CD4-positive, alpha-beta memory T cell (primary cell): ENCODE measurements at regions not wholly inside any gene's neighbourhood (a gene's known extent, or its start where the extent isn't known, plus 50 kb on each side); places are given as distances from the start of the nearest gene placed in this dataset.

ENCODE experiments used
- CTCF ChIA-PET: fragments of 350-600 bp; sonication (Branson Sonifier 250); formaldehyde crosslinking; loops from one replicate; lab custom pipeline; 2021; ENCODE audit warnings: inconsistent platforms; ENCODE audit not compliant: partially characterized antibody; lab: Charles Lee
- POLR2A ChIA-PET: fragments of 350-600 bp; sonication (Branson Sonifier 250); formaldehyde crosslinking; loops from one replicate; lab custom pipeline; 2021; ENCODE audit not compliant: partially characterized antibody; lab: Charles Lee
- DNase-seq, 5 donors: peaks; one replicate each; pipeline versions ENCODE4 v3.0.0 to v3.0.0-alpha.2; 2020 to 2022; ENCODE audit warnings: mixed read lengths in 1 of 5
- H3K27ac ChIP-seq: one replicate; pipeline ENCODE4 v1.7.0; 2013; ENCODE audit warnings: low read depth, low read length
- H3K27me3 ChIP-seq: 2 replicates; pipeline ENCODE4 v1.7.0; 2013; ENCODE audit warnings: mild to moderate bottlenecking, low read length, moderate library complexity; ENCODE audit not compliant: insufficient read depth
- H3K36me3 ChIP-seq: 2 replicates; pipeline ENCODE4 v1.7.0; 2013; ENCODE audit warnings: mild to moderate bottlenecking, low read length, moderate library complexity; ENCODE audit not compliant: insufficient read depth
- H3K4me1 ChIP-seq: 2 replicates; pipeline ENCODE4 v1.7.0; 2013; ENCODE audit warnings: mild to moderate bottlenecking, low read length, moderate library complexity; ENCODE audit not compliant: insufficient read depth
- H3K4me3 ChIP-seq, 2 donors: one replicate each; pipeline ENCODE4 v1.7.0; 2013; ENCODE audit warnings: low read length in 2 of 2, mild to moderate bottlenecking in 1 of 2
- H3K9me3 ChIP-seq, 2 donors: one replicate each; pipeline ENCODE4 v1.7.0; 2013; ENCODE audit warnings: low read length in 2 of 2, control low read depth in 1 of 2; ENCODE audit not compliant: control insufficient read depth in 1 of 2
- H3K27ac Mint-ChIP-seq, 7 donors: one replicate each; pipeline ENCODE4 v1.8.0; 2020 to 2021; ENCODE audit warnings: mixed read lengths in 7 of 7, mild to moderate bottlenecking in 6 of 7, inconsistent platforms in 3 of 7, moderate library complexity in 3 of 7
- H3K27me3 Mint-ChIP-seq, 2 donors: one replicate each; pipeline ENCODE4 v1.8.0; 2020 to 2021; ENCODE audit warnings: mixed read lengths in 2 of 2
- H3K36me3 Mint-ChIP-seq, 2 donors: one replicate each; pipeline ENCODE4 v1.8.0; 2020 to 2021; ENCODE audit warnings: mixed read lengths in 2 of 2, inconsistent platforms in 1 of 2, mild to moderate bottlenecking in 1 of 2
- H3K4me1 Mint-ChIP-seq, 4 donors: one replicate each; pipeline ENCODE4 v1.8.0; 2020 to 2021; ENCODE audit warnings: mixed read lengths in 4 of 4, mild to moderate bottlenecking in 1 of 4
- H3K4me3 Mint-ChIP-seq, 8 donors: one replicate each; pipeline ENCODE4 v1.8.0; 2020 to 2021; ENCODE audit warnings: mixed read lengths in 8 of 8, mild to moderate bottlenecking in 7 of 8, moderate library complexity in 6 of 8, inconsistent platforms in 3 of 8
- H3K9me3 Mint-ChIP-seq, 8 donors: one replicate each; pipeline ENCODE4 v1.8.0; 2020 to 2021; ENCODE audit warnings: mixed read lengths in 8 of 8, mild to moderate bottlenecking in 5 of 8, inconsistent platforms in 3 of 8, moderate library complexity in 1 of 8
- intact Hi-C: fragments of 100-400 bp; cut with micrococcal nuclease; formaldehyde crosslinking; loops from one replicate; pipeline ENCODE4 v1.15.1; 2023

DNA sequence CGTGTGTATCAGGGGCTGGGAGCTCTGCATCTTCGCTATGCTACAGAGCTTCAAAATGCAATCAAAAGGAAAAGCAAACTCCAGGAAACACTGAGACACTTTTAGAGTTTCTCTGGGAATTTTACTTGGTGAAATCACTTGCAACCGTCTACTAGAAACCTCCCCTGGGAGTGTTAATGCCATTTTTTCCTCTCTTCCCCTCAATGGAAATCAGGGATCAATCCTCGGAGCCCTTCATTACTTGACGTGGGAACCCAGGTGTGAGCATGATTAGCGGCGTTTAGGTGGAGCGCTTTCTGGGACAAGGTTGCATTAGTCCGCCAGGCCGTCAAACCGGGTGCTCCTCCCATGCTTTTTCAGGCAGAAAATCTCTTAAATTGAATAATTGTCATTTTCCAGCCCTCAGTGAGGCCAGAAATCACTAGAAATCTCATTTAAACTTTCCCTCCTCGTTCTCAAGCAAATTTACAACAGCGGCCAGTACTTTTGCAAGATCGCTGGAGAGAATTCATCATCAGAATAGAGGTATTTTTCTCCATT lies 191.3 kb downstream of the IRX1 start:
- no peaks in the 10 kb centered on the region for H3K36me3 ChIP-seq
- no peak overlapping the region for H3K27ac Mint-ChIP-seq

DNA sequence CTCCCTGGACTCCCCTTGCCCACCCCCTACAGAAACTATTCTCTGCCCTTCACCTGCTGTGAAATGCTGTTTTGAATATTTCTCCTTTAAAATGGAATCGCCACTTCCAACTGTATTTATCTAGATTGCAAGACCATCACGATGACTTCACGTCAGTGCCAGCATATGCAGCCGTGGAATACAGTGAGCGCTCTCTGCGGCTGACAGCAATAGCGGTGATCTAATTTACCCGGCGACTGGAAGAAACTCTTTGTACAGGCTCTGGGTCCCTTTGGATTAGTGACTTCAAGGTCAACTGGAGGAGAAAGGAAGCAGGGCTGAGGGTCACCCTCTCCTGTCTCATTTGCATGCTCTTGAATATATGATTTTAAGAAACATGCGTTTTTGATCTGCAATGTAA lies 192.0 kb downstream of the IRX1 start:
- Histone ChIP-seq H3K27me3 (no peaks in the 10 kb centered on the region), H3K4me3 (no peak overlapping the region), H3K27ac (no peak overlapping the region), H3K9me3 (peaks cover 0 to 10% of the 10 kb centered on the region in 2 donors), H3K36me3 (no peaks in the 10 kb centered on the region), H3K4me1 (no peaks in the 10 kb centered on the region)
- no peaks in the 10 kb centered on the region for H3K36me3 Mint-ChIP-seq
- H3K9me3 Mint-ChIP-seq: peaks cover 3 to 19% (median 8%) of the 10 kb centered on the region in 8 donors
- no peak overlapping the region for H3K27ac Mint-ChIP-seq
- ChIA-PET POLR2A (no interaction called here), CTCF (no interaction called here)
- no peaks in the 10 kb centered on the region for H3K4me1 Mint-ChIP-seq
- DNase-seq: no peak
- H3K27me3 Mint-ChIP-seq: no peaks in the 10 kb centered on the region
- intact Hi-C loops: no loop called here
- no peak overlapping the region for H3K4me3 Mint-ChIP-seq

More for the DNA sequence above, 191.3 kb downstream of the IRX1 start:
- no peaks in the 10 kb centered on the region for H3K36me3 Mint-ChIP-seq
- peaks cover 5 to 22% (median 10%) of the 10 kb centered on the region in 8 donors for H3K9me3 Mint-ChIP-seq
- Histone ChIP-seq H3K9me3 (peaks cover 0 to 10% of the 10 kb centered on the region in 2 donors), H3K4me1 (no peaks in the 10 kb centered on the region), H3K27me3 (no peaks in the 10 kb centered on the region), H3K4me3 (no peak overlapping the region), H3K27ac (no peak overlapping the region)
- POLR2A ChIA-PET: no interaction called here
- DNase-seq: no peak
- intact Hi-C loops: no loop called here
- no peaks in the 10 kb centered on the region for H3K27me3 Mint-ChIP-seq
- H3K4me3 Mint-ChIP-seq: no peak overlapping the region
- H3K4me1 Mint-ChIP-seq: no peaks in the 10 kb centered on the region
- CTCF ChIA-PET: no interaction called here

DNA sequence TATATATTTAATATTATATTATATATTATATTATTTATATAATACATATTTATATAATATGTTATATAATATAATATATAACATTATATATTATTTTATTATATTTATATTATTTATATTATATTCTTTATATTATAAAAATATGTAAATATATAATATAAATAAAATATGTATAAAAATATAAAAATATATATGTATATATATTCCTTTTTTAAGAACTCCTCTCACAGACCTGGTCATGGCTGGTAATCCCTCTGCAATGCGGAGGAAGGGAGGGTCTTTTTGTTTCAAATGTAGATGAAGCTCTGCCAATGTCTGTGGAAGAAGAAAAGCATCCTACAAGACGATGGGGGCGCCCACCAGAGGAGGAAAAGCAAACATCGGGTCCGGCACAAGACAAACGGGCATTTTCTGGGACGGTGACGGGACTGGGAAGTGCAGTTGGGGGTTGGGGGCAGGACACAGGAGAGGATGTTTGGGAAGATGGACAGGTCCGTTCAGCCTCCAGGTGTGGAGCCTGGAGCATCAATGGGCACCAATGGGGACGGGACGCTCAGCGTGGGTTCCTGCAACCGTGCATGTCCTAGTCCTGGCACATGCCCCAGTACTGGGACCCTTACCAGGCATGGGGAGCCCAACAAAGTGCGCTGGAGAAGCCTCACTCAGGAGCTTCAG lies 194.0 kb downstream of the IRX1 start:
- Mint-ChIP-seq H3K4me1 (no peaks in the 10 kb centered on the region), H3K27ac (no peak overlapping the region), H3K36me3 (no peaks in the 10 kb centered on the region), H3K27me3 (peaks cover 0 to 3% of the 10 kb centered on the region in 2 donors), H3K4me3 (no peak overlapping the region), H3K9me3 (peaks cover 3 to 19% (median 12%) of the 10 kb centered on the region in 8 donors)
- Histone ChIP-seq H3K27me3 (no peaks in the 10 kb centered on the region), H3K9me3 (peaks cover 0 to 10% of the 10 kb centered on the region in 2 donors), H3K27ac (no peak overlapping the region), H3K36me3 (no peaks in the 10 kb centered on the region), H3K4me3 (no peak overlapping the region), H3K4me1 (no peaks in the 10 kb centered on the region)
- ChIA-PET CTCF (no interaction called here), POLR2A (no interaction called here)
- DNase-seq: no peak
- intact Hi-C loops: no loop called here

- H3K36me3 Mint-ChIP-seq: no peaks in the 10 kb centered on the region
- no peak overlapping the region for H3K4me3 Mint-ChIP-seq
- ChIA-PET CTCF (no interaction called here), POLR2A (no interaction called here)
- H3K4me1 Mint-ChIP-seq: no peaks in the 10 kb centered on the region
- peaks cover 0 to 3% of the 10 kb centered on the region in 2 donors for H3K27me3 Mint-ChIP-seq
- intact Hi-C loops: no loop called here
- Histone ChIP-seq H3K27ac (no peak overlapping the region), H3K9me3 (no peaks in the 10 kb centered on the region), H3K4me1 (no peaks in the 10 kb centered on the region), H3K27me3 (no peaks in the 10 kb centered on the region), H3K4me3 (no peak overlapping the region), H3K36me3 (no peaks in the 10 kb centered on the region)
- H3K9me3 Mint-ChIP-seq: peaks cover 3 to 13% (median 10%) of the 10 kb centered on the region in 8 donors
- no peak for DNase-seq
- no peak overlapping the region for H3K27ac Mint-ChIP-seq
Measured at GRCh38 chr5:3793162-3793561, 197.5 kb downstream of the IRX1 start.

- POLR2A ChIA-PET: no interaction called here
- intact Hi-C loops: no loop called here
- Histone ChIP-seq H3K9me3 (no peaks in the 10 kb centered on the region), H3K4me1 (no peaks in the 10 kb centered on the region), H3K27me3 (no peaks in the 10 kb centered on the region), H3K27ac (no peak overlapping the region), H3K36me3 (no peaks in the 10 kb centered on the region), H3K4me3 (no peak overlapping the region)
- CTCF ChIA-PET: no interaction called here
- H3K27ac Mint-ChIP-seq: no peak overlapping the region
- H3K36me3 Mint-ChIP-seq: no peaks in the 10 kb centered on the region
- peaks cover 2 to 16% (median 7%) of the 10 kb centered on the region in 8 donors for H3K9me3 Mint-ChIP-seq
- H3K27me3 Mint-ChIP-seq: peaks cover 0 to 3% of the 10 kb centered on the region in 2 donors
- H3K4me1 Mint-ChIP-seq: no peaks in the 10 kb centered on the region
- no peak for DNase-seq
- no peak overlapping the region for H3K4me3 Mint-ChIP-seq
Measured at GRCh38 chr5:3794611-3795010, 199.0 kb downstream of the IRX1 start.

- no peaks in the 10 kb centered on the region for H3K36me3 ChIP-seq
- no peak for DNase-seq
- no peaks in the 10 kb centered on the region for H3K27me3 ChIP-seq
- H3K9me3 ChIP-seq: no peaks in the 10 kb centered on the region
- intact Hi-C loops: no loop called here
- H3K9me3 Mint-ChIP-seq: peaks cover 0 to 18% (median 6%) of the 10 kb centered on the region in 8 donors
- ChIA-PET CTCF (no interaction called here), POLR2A (no interaction called here)
- H3K4me3 Mint-ChIP-seq: no peak overlapping the region
- no peak overlapping the region for H3K27ac Mint-ChIP-seq
- no peaks in the 10 kb centered on the region for H3K4me1 ChIP-seq
- H3K4me3 ChIP-seq: no peak overlapping the region
- peaks cover 0 to 3% of the 10 kb centered on the region in 2 donors for H3K27me3 Mint-ChIP-seq
- H3K36me3 Mint-ChIP-seq: no peaks in the 10 kb centered on the region
- H3K4me1 Mint-ChIP-seq: no peaks in the 10 kb centered on the region
- no peak overlapping the region for H3K27ac ChIP-seq
Measured at GRCh38 chr5:3796736-3797135, 201.1 kb downstream of the IRX1 start.

DNA sequence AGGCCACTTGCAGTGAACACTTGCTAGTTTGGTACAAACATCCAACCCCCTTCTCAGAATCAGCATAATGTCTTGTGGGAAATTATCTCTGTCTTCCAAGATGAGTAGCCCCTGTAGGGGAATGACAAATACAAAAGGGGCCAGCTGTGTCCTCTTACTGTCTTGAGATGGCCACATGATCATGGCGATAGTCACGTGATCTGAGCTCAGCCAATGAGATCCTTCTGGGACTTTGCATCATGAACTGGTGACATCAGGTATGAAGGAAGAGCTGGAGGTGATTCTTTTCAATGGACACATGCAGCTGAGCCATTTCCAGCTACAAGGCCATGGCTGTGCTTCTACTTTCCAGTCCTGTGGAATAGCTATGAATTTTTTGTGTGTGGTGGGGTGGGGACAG lies 206.3 kb downstream of the IRX1 start:
- no peaks in the 10 kb centered on the region for H3K4me1 Mint-ChIP-seq
- no peaks in the 10 kb centered on the region for H3K27me3 ChIP-seq
- no peak overlapping the region for H3K4me3 Mint-ChIP-seq
- no peak overlapping the region for H3K27ac Mint-ChIP-seq
- no peaks in the 10 kb centered on the region for H3K9me3 ChIP-seq
- no peaks in the 10 kb centered on the region for H3K27me3 Mint-ChIP-seq
- H3K9me3 Mint-ChIP-seq: peaks cover 0 to 11% (median 2%) of the 10 kb centered on the region in 8 donors
- H3K36me3 ChIP-seq: no peaks in the 10 kb centered on the region
- no peaks in the 10 kb centered on the region for H3K4me1 ChIP-seq
- H3K36me3 Mint-ChIP-seq: no peaks in the 10 kb centered on the region
- DNase-seq: no peak
- ChIA-PET CTCF (no interaction called here), POLR2A (no interaction called here)
- no peak overlapping the region for H3K4me3 ChIP-seq
- intact Hi-C loops: no loop called here
- H3K27ac ChIP-seq: no peak overlapping the region
